ENCODE measurements at regions not wholly inside any gene's neighbourhood (a gene's known extent, or its start where the extent isn't known, plus 50 kb on each side); places are given as distances from the start of the nearest gene placed in this dataset.
A peak's percentile ranks its signal among the peaks of the same experiment; 100 is the strongest.
"Not testable (repeated sequence)": the region's sequence is repeated elsewhere in the genome, so short reads cannot be mapped to it uniquely, and the experiment has no call there.

GRCh38 chr14:46596236-46596635, 55.3 kb downstream of the RPL10L start:
- in situ Hi-C loops (cut with HindIII; ENCODE audit: low pct_unique_long_range_greater_than_20kb, low sequenced_read_pairs), result no loop called here
- DNase-seq (ENCODE audit: low read depth, low spot score), result no peak

DNA sequence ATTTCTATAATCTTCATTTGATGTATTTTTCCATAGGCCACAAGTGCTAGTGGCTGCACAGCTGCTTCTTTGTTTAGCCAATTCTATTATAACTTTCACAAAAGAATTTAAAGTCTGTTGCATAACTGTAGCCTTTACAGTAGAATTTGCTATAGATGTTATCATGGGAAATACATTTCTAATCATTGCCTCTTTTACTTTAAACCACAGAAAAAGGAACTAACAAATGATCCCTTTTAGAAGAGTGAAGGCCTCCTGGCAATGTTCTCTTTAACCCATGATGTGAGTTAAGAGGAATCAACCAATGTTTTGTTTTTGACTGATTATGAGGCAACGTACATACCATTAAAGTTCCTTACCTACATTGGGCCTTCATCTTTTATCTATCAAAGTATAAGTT, 68.8 kb downstream of the RPL10L start:
- DNase-seq (ENCODE audit: low read depth, low spot score), result peak; percentile 93
- in situ Hi-C loops (cut with HindIII; ENCODE audit: low pct_unique_long_range_greater_than_20kb, low sequenced_read_pairs), result no loop called here

- in situ Hi-C loops (cut with HindIII; ENCODE audit: low pct_unique_long_range_greater_than_20kb, low sequenced_read_pairs), result no loop called here
- peak; percentile 68 for DNase-seq (ENCODE audit: low read depth, low spot score)
Measured at GRCh38 chr14:46581036-46581671, 70.4 kb downstream of the RPL10L start.

DNA sequence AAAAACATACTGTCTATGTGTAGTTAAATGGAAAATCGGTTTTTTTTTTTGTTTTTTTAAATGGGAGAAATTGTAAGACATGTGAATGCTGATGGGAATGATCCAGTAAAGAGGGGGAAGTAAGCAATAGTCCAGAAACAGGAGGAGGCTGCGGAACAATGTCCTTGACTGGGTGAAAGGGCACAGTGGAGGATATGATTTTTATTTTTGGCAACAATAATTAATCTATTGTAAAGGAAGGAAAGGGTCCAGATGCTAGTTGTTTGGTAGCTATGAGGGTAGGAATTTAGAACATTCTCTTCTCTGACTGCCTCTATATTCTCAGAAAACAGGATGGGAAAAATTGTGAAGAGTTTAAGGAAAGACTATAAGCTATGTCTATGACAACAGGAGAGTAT, 76.6 kb downstream of the RPL10L start:
- in situ Hi-C loops (cut with HindIII; ENCODE audit: low pct_unique_long_range_greater_than_20kb, low sequenced_read_pairs), result no loop called here

DNA sequence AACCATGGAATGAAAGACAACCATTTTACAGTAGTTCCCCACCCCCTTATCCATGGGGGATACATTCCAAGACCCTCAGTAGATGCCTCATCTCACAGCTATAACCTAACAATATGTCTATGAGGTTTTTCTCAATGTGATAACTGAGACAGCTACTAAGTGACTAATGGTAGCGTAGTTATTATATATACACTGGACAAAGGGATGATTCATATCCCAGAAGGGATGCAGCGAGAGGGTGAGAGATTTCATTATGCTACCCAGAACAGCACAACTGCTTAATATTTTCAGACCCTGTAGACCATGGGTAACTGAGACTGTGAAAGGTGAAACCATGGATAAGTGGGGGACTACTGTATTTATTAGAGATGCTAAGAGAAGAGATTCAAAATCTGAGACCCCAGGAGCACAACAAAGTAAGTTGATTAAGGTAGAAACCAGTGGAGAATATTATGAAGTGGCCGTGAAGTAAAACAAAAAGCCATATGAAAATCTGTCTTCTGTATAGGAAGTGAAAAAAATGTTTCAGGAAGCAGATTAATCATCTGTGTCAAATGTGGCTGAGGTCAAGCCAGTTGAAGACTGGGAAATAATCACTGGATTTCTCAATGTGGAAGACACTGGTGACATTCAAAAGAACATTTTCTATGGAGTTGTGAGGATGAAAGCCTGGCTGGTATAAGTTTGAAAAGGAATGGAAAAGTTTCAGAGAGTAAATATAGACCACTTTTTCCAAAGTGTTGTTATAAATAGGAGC, 77.2 kb downstream of the RPL10L start:
- in situ Hi-C loops (cut with HindIII; ENCODE audit: low pct_unique_long_range_greater_than_20kb, low sequenced_read_pairs), result no loop called here
- DNase-seq (ENCODE audit: low read depth, low spot score), result peak; percentile 28

More for the DNA sequence above, 76.6 kb downstream of the RPL10L start:
- no peak for DNase-seq (ENCODE audit: low read depth, low spot score)

DNA sequence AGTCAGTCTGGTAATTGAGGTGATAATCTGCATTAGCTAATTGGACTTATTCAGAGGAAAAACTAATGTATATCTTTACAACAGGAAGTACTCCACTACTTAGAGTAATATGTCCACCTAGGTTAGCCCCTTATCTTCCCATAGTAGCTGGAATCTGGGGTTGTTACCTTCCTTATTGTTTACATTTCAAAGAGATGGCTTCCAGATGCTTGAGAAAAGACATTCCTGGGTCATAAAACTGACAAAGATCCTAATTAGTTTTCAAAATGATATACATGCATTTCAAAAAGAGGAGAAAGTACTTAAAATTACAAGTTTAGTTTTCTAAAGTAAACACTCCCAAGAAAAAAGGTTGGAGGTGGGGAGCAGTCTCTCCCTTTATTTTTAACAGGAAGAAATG, 78.1 kb downstream of the RPL10L start:
- in situ Hi-C loops (cut with HindIII; ENCODE audit: low pct_unique_long_range_greater_than_20kb, low sequenced_read_pairs), result no loop called here
- DNase-seq (ENCODE audit: low read depth, low spot score), result no peak

DNA sequence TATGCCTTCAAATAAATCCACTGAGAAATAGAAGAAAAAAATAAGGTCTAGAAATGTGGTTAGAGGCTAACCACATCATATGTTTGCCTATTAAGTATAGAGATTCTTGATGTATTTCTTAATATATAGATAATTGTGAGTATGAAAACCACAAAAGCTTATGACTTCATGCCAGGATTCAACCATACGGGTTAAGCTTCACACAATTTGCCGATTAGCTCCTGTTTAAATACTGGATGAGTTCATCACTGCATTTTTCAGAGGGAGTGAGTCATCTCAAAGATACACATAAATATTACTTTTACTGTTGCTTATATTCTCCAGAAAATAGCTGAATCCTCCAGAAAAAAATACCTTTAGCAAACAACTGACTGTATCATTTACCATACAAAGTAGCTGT, 79.6 kb downstream of the RPL10L start:
- no peak for DNase-seq (ENCODE audit: low read depth, low spot score)
- in situ Hi-C loops (cut with HindIII; ENCODE audit: low pct_unique_long_range_greater_than_20kb, low sequenced_read_pairs), result no loop called here

- DNase-seq (ENCODE audit: low read depth, low spot score); in situ Hi-C loops (cut with HindIII; ENCODE audit: low pct_unique_long_range_greater_than_20kb, low sequenced_read_pairs): not testable (repeated sequence)
Measured at GRCh38 chr14:46568161-46568560, 83.4 kb downstream of the RPL10L start.

DNA sequence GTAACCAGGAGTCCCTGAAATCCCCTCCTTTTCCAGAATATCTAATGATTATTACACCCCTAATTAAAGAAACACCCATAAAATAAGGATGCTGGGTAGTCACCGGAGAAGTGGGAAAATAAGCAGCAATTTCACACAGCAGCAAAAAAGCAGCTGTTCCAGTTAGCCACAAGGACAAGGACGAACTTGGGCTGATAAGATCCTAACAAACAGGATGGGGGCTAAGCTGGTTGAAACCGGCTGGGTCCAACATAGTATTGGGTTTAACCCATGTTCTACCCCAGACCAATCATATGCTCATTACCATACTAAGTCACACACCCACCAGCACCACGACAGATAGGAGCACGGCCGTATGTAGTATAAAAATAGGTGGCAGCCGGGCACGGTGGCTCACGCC, 100.7 kb downstream of the RPL10L start:
- no peak for DNase-seq (ENCODE audit: low read depth, low spot score)
- in situ Hi-C loops (cut with HindIII; ENCODE audit: low pct_unique_long_range_greater_than_20kb, low sequenced_read_pairs), result no loop called here

DNA sequence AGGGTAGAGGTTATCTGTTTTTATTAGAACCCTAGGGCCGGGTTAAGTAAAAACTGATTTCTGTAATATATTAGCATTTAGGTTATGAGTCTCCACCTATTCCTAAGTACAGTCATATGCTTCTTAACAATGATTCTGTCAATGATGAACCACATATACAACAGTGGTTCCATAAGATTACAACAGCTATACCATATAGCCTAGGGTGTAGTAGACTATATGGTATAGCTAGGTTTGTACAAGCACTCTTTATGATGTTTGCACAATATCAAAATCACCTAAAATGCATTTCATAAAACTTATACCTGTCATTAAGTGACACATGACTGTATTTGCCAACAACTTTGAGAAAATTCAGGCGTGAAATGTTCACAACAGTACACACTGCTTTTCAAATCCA, 110.6 kb downstream of the RPL10L start:
- no peak for DNase-seq (ENCODE audit: low read depth, low spot score)
- in situ Hi-C loops (cut with HindIII; ENCODE audit: low pct_unique_long_range_greater_than_20kb, low sequenced_read_pairs), result no loop called here

GRCh38 chr14:46519121-46519520, 132.5 kb downstream of the RPL10L start:
- in situ Hi-C loops (cut with HindIII; ENCODE audit: low pct_unique_long_range_greater_than_20kb, low sequenced_read_pairs), result no loop called here
- DNase-seq (ENCODE audit: low read depth, low spot score), result no peak

- in situ Hi-C loops (cut with HindIII; ENCODE audit: low pct_unique_long_range_greater_than_20kb, low sequenced_read_pairs); DNase-seq (ENCODE audit: low read depth, low spot score): not testable (repeated sequence)
Measured at GRCh38 chr14:46508752-46509151, 142.8 kb downstream of the RPL10L start.

GRCh38 chr14:46499521-46499920, 152.1 kb downstream of the RPL10L start:
- in situ Hi-C loops (cut with HindIII; ENCODE audit: low pct_unique_long_range_greater_than_20kb, low sequenced_read_pairs), result no loop called here
- no peak for DNase-seq (ENCODE audit: low read depth, low spot score)

- in situ Hi-C loops (cut with HindIII; ENCODE audit: low pct_unique_long_range_greater_than_20kb, low sequenced_read_pairs), result no loop called here
- peak; percentile 4 for DNase-seq (ENCODE audit: low read depth, low spot score)
Measured at GRCh38 chr14:46496409-46496808, 155.2 kb downstream of the RPL10L start.

DNA sequence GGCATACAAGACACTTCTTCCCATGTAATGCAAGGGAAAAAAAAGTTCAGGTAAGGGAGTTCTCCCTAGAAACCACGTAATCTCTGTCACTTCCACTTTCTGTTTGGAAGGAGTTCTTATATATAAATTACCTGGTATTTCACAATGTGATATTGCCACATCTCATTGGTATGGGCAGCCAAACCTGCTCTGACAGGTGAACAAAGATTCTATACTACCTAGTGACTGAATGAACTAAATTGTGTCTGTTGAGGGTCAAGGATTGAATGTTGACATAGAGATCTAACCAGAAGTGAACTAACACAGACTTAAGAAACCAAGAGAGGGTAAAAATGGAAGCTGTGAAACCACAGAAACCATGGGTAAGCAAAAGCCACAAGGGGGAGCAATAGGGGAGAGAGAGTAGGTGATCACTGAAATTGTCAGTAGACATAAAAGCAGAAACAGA, 161.3 kb downstream of the RPL10L start:
- DNase-seq (ENCODE audit: low read depth, low spot score), result peak; percentile 78
- in situ Hi-C loops (cut with HindIII; ENCODE audit: low pct_unique_long_range_greater_than_20kb, low sequenced_read_pairs), result no loop called here

GRCh38 chr14:46488374-46488773, 163.2 kb downstream of the RPL10L start:
- in situ Hi-C loops (cut with HindIII; ENCODE audit: low pct_unique_long_range_greater_than_20kb, low sequenced_read_pairs), result no loop called here
- no peak for DNase-seq (ENCODE audit: low read depth, low spot score)

GRCh38 chr14:46487582-46488350, 163.8 kb downstream of the RPL10L start:
- no peak for DNase-seq (ENCODE audit: low read depth, low spot score)
- in situ Hi-C loops (cut with HindIII; ENCODE audit: low pct_unique_long_range_greater_than_20kb, low sequenced_read_pairs), result no loop called here

GRCh38 chr14:46482200-46482599, 169.4 kb downstream of the RPL10L start:
- in situ Hi-C loops (cut with HindIII; ENCODE audit: low pct_unique_long_range_greater_than_20kb, low sequenced_read_pairs), result no loop called here
- DNase-seq (ENCODE audit: low read depth, low spot score), result no peak

Data from SK-MEL-5 (cell line).